H1 (cell line): ENCODE measurements at regions not wholly inside any gene's neighbourhood (a gene's known extent, or its start where the extent isn't known, plus 50 kb on each side); places are given as distances from the start of the nearest gene placed in this dataset.

Experiments
- POLR2A ChIP-seq, 2 experiments: IDR thresholded peaks; 1 replicate in 1 of 2; 2 replicates in 1 of 2; pipeline ENCODE4 v1.6.1; 2011; ENCODE audit warnings: low read depth in 2 of 2, low read length in 2 of 2, mild to moderate bottlenecking in 2 of 2; ENCODE audit errors: control extremely low read depth in 1 of 2
- SP1 ChIP-seq: IDR thresholded peaks from 2 replicates; pipeline ENCODE4 v1.6.1; 2011; ENCODE audit warnings: low read depth, low read length

GRCh38 chr18:1593091-1593490 lies 688.4 kb downstream of the ADCYAP1 start:
- TF ChIP-seq POLR2A (IDR thresholded peaks at IDR 0.05; ENCODE audit: control extremely low read depth in 1 of 2, low read depth in 2 of 2, low read length in 2 of 2) (no peak), SP1 (no peak)
